ENCODE measurements at regions not wholly inside any gene's neighbourhood (a gene's known extent, or its start where the extent isn't known, plus 50 kb on each side); places are given as distances from the start of the nearest gene placed in this dataset.
"Not testable (repeated sequence)": the region's sequence is repeated elsewhere in the genome, so short reads cannot be mapped to it uniquely, and the experiment has no call there.

- DNase-seq: no peak
These were observed 421.4 kb upstream of the NRSN1 start for GRCh38 chr6:23704479-23705052.

DNA sequence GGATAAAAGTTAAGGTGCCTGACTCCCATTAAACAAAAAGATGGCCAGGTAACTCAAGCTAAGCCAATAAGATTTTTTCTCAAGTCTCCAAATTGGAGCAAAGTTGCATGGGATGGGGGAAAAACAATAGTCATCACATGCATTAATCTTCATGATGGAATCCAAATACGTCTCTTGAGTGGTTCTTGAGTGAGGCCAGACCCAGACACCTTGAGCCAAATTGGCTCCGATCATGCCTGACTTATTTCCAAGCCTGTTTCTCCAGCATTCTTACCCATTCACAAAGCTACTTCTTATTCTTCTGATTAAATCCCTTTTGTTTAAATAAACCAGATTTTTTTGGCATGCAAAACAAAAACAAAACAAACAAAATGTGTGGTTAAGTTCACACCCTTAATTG is 420.3 kb upstream of the NRSN1 start:
- DNase-seq: no peak

- DNase-seq: no peak
These were observed 413.3 kb upstream of the NRSN1 start for GRCh38 chr6:23712756-23713155.

- no peak for DNase-seq
These were observed 412.8 kb upstream of the NRSN1 start for GRCh38 chr6:23713211-23713610.

GRCh38 chr6:23728707-23729106 is 397.3 kb upstream of the NRSN1 start:
- DNase-seq: no peak

DNA sequence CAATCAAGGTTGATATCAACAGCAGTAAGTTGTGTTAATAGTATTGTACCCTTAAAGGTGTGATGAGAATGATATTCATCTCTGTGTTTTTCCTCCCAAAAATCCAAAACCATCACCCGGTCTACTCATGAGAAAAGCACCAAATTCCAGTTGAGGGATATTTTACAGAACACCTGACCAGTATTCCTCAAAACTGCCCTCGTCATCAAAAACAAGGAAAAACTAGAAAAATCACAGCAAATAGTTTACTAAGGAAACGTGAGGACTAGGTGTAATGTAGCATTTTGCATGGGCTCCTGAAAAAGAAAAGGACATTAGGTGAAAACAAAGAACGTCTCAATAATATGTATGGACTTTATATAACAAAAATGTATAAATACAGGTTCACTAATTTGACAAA is 394.4 kb upstream of the NRSN1 start:
- no peak for DNase-seq

DNA sequence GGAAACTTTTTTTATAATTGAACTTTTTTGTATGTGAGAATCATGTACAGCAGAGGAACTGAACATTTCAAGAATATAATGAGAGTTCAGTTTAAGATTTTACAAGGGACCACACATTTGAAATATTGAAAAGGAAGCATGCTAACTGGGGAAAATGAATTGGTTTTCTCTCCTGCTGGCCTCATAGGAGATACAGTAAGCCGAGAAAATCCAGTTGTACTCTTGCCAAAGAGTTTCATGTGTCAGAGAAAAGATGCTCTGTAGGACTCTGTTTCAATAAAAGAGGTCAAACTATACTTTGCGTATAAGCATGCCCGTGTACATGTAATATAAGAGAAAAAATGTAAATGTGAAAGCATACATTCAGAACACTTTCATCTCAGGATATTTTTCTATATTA is 393.5 kb upstream of the NRSN1 start:
- DNase-seq: no peak

DNA sequence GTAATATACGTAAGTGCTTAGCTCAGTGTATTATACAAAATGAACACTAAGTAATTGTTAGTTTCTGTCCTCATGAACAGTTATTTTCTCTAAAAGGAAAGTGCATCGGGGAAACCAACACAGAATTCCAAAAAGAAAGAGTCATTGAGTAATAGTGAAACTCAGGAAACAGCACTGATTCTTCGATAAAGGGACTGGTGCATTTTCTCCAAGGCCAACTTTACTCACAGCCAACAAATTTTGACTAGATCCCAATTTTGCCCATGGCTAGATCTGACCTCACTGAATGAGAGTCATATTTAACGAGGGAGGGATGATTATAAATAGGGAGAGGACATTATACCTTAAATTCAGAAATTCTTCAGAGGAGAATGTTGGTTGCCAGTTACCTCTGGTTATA is 390.9 kb upstream of the NRSN1 start:
- peak; percentile 13 for DNase-seq

DNA sequence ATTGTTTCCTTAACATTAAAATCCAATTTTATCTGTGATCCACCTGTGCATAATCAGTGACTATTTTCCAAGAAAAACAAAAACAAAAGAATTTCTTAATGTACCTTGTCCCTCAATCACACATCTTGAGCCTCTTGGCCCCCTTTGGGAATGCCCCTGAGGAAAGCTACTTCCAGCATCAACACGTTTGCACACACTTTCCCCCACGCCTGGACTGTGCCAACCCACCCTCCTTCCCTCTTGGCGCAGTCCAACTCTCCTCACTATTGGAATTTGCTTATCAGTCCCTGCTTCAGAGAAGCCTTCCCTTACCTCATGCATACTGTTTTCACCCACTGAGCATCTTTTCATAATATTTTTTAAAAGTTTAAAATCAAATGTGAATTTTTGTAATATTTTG is 389.4 kb upstream of the NRSN1 start:
- DNase-seq: no peak

DNA sequence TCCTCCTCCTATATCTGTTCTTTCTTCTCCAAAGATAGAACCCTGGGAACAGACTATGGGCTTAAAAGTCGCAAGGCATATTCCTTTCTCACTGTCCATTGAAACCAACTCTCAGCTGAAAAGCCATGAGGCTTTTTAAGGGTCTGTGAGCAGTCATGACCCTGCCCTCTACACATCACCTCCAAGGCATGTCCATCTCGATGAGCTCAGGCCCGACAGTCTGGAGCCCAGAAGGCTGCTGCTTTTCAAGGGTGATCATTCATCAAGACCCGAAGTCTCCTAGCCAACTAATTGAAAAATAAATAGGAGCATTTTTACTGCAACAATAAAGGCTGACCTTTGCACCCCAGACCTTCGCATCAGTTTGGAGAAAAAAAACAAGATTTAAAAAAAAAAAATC is 378.8 kb upstream of the NRSN1 start:
- no peak for DNase-seq

- DNase-seq: no peak
These were observed 373.6 kb upstream of the NRSN1 start for GRCh38 chr6:23752414-23752813.

GRCh38 chr6:23754197-23754596 is 371.8 kb upstream of the NRSN1 start:
- DNase-seq: no peak

DNA sequence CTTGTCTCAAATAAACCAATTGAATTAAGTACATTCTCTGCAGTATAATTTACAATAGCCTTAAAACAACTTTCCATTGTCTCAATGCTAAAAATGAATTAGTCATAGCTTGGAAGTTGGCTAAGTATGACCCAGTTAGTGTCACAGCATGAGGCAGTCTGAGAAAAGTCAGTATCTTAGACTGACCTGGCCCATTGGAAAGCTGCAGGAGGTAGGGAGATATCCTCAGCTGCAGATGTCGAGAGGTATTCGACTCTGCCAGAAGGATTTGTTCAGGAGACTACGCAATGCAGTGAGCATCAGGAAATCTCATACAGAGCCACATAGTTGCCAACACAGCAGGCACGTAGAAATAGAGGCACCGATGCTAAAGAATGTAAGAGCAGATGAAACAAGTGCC is 350.9 kb upstream of the NRSN1 start:
- no peak for DNase-seq

- no peak for DNase-seq
These were observed 342.1 kb upstream of the NRSN1 start for GRCh38 chr6:23783901-23784300.

GRCh38 chr6:23784301-23784919 is 341.6 kb upstream of the NRSN1 start:
- no peak for DNase-seq

DNA sequence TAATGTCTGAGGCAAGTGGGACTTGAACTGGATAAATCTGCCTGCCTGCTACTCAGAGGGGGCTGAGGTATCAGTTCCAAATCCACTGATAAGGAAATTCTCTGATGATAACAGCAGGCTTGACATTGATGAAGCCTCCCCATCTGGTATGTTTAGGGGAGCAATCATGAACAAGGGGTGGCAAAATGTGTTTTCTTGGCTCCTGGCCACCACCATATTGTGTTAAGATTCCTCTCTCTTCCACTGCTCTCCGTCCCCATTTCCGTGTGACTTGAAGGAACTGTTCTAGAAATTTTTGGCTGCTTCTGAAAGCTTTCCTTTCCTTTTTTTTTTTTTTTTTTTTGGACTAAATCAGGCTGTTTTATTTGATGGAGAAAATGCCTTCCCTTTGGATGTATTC is 335.3 kb upstream of the NRSN1 start:
- DNase-seq: no peak

GRCh38 chr6:23797041-23797440 is 329.0 kb upstream of the NRSN1 start:
- DNase-seq: no peak

GRCh38 chr6:23804289-23804688 is 321.7 kb upstream of the NRSN1 start:
- not testable (repeated sequence) for DNase-seq

DNA sequence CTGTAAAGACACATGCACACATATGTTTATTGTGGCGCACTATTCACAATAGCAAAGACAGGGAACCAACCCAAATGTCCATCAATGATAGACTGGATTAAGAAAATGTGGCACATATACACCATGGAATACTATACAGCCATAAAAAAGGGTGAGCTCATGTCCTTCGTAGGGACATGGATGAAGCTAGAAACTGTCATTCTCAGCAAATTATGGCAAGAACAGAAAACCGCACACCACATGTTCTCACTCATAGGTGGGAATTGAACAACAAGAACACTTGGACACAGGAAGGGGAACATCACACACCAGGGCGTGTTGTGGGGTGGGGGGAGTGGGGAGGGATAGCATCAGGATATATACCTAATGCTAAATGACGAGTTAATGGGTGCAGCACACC is 304.9 kb upstream of the NRSN1 start:
- not testable (repeated sequence) for DNase-seq

- no peak for DNase-seq
These were observed 302.6 kb upstream of the NRSN1 start for GRCh38 chr6:23823421-23823820.

- DNase-seq: no peak
These were observed 299.4 kb upstream of the NRSN1 start for GRCh38 chr6:23826572-23826971.

DNA sequence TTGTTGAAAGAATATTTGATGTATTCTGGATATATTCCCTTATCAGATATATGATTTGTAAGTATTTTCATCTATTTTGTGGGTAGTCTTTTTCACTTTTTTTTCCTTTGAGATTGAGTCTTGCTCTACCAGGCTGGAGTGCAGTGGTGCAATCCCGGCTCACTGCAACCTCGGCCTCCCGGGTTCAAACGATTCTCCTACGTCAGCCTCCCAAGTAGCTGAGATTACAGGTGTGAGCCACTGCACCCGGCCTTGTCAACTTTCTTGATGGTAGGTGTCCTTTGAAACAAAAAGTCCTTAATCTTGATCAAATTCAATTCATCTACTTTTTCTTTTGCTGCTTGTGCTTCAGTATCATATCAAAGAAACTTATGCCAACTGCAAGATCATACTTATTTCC is 297.2 kb upstream of the NRSN1 start:
- no peak for DNase-seq

DNA sequence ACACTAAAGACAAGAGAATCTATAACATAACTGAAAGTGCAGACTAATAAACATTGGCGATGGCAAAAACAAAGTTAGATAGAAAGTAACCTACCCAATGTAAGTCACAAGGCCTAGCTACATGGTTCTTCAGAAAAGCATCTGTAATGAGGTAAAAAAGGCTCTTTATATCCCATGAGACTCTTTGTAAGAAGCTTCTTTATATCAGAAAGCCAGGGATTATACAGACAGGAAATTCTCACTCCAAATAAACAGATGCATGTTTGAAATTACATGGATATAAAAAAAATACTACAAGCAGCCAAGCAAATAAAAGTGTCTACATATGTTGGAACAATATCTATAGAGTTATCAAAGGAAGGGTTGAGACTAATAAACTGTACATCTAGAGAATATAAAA is 284.9 kb upstream of the NRSN1 start:
- DNase-seq: no peak

DNA sequence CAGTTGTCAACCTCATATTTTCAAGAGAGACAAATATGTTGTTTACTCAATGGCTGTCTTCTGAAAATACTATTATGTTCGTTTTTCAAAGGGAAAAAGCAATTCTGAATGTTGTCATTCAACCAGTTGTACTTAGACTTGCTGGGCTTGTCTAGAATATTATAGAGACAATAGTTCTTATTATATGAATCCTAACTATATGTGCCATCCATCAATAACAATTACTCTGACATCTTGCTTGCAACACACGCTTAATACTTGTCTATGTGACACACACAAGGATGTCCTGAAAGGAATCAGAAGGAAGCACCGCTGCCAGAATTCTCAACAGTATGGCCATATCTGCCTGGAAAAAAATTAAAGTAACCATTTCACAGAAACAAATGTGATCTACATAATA is 283.3 kb upstream of the NRSN1 start:
- DNase-seq: no peak

GRCh38 chr6:23851522-23851921 is 274.5 kb upstream of the NRSN1 start:
- DNase-seq: no peak

Measured in EL (cell line).